ENCODE measurements at regions not wholly inside any gene's neighbourhood (a gene's known extent, or its start where the extent isn't known, plus 50 kb on each side); places are given as distances from the start of the nearest gene placed in this dataset.
A peak's percentile ranks its signal among the peaks of the same experiment; 100 is the strongest.

- H3K9ac ChIP-seq (ENCODE audit: low read depth, low read length), result no peak overlapping the region
- no peaks in the 10 kb centered on the region for H3K9me3 ChIP-seq (ENCODE audit: control insufficient read depth, insufficient read depth, low read length)
- H3K4me1 ChIP-seq (ENCODE audit: insufficient read depth, low read length), result no peaks in the 10 kb centered on the region
- H3K36me3 ChIP-seq (ENCODE audit: insufficient read depth, low read length), result no peaks in the 10 kb centered on the region
Observed at GRCh38 chr7:123401295-123401694, 133.1 kb downstream of the IQUB start.

DNA sequence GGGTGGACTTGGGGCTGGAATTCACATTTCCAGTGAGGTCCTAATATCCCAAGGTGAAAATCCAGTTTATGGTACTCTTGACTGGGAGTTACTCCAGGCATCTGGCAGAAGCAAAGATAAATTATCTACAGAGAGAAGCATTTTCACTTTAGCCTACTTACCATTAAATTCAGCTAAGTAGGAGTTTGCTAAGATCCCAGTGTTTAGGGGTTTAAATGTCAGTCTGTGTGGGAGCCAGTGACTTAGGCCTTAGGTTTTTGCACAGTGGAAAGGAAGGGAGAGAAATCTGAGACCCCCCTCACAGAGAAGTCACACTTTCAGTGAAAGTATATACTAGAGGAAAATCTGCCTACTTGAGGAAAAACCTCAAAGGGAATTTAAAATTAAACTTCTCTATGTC is 134.2 kb downstream of the IQUB start:
- H3K9ac ChIP-seq (ENCODE audit: low read depth, low read length), result no peak overlapping the region
- no peaks in the 10 kb centered on the region for H3K36me3 ChIP-seq (ENCODE audit: insufficient read depth, low read length)
- no peaks in the 10 kb centered on the region for H3K4me1 ChIP-seq (ENCODE audit: insufficient read depth, low read length)

GRCh38 chr7:123398921-123399320 is 135.5 kb downstream of the IQUB start:
- Histone ChIP-seq H3K36me3 (ENCODE audit: insufficient read depth, low read length) (no peaks in the 10 kb centered on the region), H3K9me3 (ENCODE audit: control insufficient read depth, insufficient read depth, low read length) (no peaks in the 10 kb centered on the region), H3K4me1 (ENCODE audit: insufficient read depth, low read length) (no peaks in the 10 kb centered on the region), H3K9ac (ENCODE audit: low read depth, low read length) (no peak overlapping the region)

More for the DNA sequence above, 134.2 kb downstream of the IQUB start:
- H3K9me3 ChIP-seq (ENCODE audit: control insufficient read depth, insufficient read depth, low read length), result no peaks in the 10 kb centered on the region

DNA sequence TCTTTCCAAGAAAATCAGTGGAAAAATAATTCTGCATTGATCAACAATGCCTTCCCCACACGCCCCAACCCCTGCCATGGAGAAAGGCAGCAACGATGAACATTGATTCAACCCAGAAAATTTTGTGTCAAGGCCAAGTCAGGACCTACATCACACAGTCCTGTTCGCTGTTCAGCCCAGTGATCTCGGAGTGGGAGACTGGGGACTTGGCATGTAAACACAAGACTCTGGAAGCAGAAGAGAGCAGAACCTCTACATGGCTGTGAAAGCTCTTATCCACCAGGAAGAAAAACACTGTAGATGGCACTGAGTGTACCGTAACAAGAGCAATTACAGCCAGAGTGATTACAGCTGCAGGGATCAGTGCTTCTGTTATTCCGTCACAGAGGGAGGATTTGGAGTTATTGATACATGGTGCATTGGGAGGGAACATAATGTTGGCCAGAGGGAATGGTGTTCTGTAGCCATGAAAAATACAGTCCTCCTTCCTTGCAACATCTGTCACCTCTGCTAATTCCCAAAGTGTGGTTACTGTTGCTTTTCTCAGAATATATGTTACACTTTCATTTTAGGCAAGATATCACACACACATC is 136.6 kb downstream of the IQUB start:
- Histone ChIP-seq H3K4me1 (ENCODE audit: insufficient read depth, low read length) (peaks cover 6% of the 10 kb centered on the region), H3K9me3 (ENCODE audit: control insufficient read depth, insufficient read depth, low read length) (no peaks in the 10 kb centered on the region), H3K9ac (ENCODE audit: low read depth, low read length) (no peak overlapping the region), H3K36me3 (ENCODE audit: insufficient read depth, low read length) (no peaks in the 10 kb centered on the region)

DNA sequence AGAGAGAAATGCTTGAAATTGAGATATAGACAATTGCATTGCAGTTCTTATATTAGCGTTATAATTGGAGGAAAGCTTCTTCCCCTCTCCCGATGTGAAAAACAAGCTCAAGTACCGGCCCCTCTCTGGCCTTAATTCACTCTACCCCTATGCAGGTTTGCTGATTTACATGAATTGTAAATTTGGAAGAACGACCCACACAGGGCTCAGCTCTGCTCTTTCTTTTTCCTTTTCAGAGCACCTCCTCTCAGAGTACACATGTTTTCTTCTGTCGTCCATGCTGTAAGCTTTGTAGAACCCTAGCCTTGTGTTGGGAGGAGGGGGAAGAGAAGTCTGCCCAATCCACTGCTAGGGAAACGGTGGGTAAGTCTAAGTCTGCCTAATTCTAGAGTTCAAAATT is 140.8 kb downstream of the IQUB start:
- Histone ChIP-seq H3K36me3 (ENCODE audit: insufficient read depth, low read length) (no peaks in the 10 kb centered on the region), H3K9ac (ENCODE audit: low read depth, low read length) (no peak overlapping the region), H3K9me3 (ENCODE audit: control insufficient read depth, insufficient read depth, low read length) (no peaks in the 10 kb centered on the region), H3K4me1 (ENCODE audit: insufficient read depth, low read length) (peaks cover 6% of the 10 kb centered on the region)

DNA sequence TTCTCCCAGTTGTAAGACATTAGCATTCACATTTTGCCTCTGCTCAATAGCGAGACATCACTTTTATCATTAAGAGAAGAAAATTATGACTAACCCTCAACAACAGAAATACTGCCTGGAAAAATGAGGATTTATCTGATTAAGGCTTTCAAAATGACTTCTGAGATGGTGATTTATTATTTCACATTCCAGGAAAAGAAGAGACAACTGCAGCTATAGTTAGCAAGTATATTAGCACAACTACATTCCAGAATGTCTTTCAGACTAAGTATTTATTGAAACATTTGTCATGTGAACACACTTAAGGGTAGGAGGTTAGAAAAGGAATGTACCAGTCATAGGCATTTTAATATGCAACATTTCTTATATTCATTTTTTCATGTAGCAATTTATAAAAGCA is 162.0 kb downstream of the IQUB start:
- Histone ChIP-seq H3K9ac (ENCODE audit: low read depth, low read length) (no peak overlapping the region), H3K4me1 (ENCODE audit: insufficient read depth, low read length) (no peaks in the 10 kb centered on the region), H3K36me3 (ENCODE audit: insufficient read depth, low read length) (no peaks in the 10 kb centered on the region), H3K9me3 (ENCODE audit: control insufficient read depth, insufficient read depth, low read length) (no peaks in the 10 kb centered on the region)

DNA sequence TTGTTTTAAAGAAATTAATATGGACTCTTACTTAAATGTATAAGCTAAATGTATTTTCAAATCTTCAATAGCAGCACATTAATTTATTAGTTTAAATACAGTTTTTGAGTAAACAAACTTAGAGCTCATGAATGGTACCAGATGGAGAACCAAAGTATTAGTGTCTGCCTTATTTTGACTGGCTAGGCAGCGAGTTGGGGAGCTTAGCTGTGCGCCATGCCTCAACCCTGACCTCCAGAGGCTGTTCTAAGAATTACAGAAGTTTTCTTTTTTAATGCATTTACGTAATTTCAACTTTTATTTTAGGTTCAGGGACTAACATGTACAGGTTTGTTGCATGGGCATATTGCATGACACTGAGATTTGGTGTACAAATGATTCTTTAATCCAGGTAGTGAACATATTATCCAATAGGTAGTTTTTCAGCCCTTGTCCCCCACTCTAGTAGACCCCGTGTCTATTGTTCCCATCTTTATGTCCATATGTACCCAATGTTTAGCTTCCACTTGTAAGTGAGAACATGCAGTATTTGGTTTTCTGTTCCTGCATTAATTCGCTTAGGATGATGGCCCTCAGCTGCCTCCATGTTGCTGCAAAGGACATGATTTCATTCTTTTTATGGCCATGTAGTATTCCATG is 166.8 kb downstream of the IQUB start:
- no peaks in the 10 kb centered on the region for H3K4me1 ChIP-seq (ENCODE audit: insufficient read depth, low read length)
- no peaks in the 10 kb centered on the region for H3K9me3 ChIP-seq (ENCODE audit: control insufficient read depth, insufficient read depth, low read length)
- no peak overlapping the region for H3K9ac ChIP-seq (ENCODE audit: low read depth, low read length)
- H3K36me3 ChIP-seq (ENCODE audit: insufficient read depth, low read length), result no peaks in the 10 kb centered on the region

DNA sequence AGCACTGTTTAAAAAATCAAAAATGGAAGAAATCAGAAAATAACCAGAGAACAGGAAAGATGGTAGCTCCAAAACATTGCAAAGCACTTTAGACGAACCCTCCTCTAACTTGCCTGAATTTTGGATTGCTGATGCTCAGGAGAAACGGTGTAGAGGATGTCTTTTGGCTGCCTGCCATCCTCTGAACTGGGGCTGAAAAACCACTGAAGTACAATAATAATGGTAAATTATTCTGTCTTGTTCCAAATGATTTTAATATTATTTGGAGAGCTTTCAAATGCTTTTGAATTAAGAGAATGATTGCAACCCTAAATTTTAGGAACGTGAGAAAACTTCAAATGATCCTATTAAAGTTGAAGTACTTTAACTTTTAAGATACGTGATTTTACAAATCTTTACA is 167.3 kb upstream of the SLC13A1 start:
- no peak overlapping the region for H3K9ac ChIP-seq (ENCODE audit: low read depth, low read length)
- H3K4me1 ChIP-seq (ENCODE audit: insufficient read depth, low read length), result no peaks in the 10 kb centered on the region
- H3K36me3 ChIP-seq (ENCODE audit: insufficient read depth, low read length), result no peaks in the 10 kb centered on the region

GRCh38 chr7:123366626-123367025 is 166.9 kb upstream of the SLC13A1 start:
- Histone ChIP-seq H3K4me1 (ENCODE audit: insufficient read depth, low read length) (no peaks in the 10 kb centered on the region), H3K9me3 (ENCODE audit: control insufficient read depth, insufficient read depth, low read length) (no peaks in the 10 kb centered on the region), H3K9ac (ENCODE audit: low read depth, low read length) (no peak overlapping the region), H3K36me3 (ENCODE audit: insufficient read depth, low read length) (no peaks in the 10 kb centered on the region)

More for the DNA sequence above, 167.3 kb upstream of the SLC13A1 start:
- no peaks in the 10 kb centered on the region for H3K9me3 ChIP-seq (ENCODE audit: control insufficient read depth, insufficient read depth, low read length)

DNA sequence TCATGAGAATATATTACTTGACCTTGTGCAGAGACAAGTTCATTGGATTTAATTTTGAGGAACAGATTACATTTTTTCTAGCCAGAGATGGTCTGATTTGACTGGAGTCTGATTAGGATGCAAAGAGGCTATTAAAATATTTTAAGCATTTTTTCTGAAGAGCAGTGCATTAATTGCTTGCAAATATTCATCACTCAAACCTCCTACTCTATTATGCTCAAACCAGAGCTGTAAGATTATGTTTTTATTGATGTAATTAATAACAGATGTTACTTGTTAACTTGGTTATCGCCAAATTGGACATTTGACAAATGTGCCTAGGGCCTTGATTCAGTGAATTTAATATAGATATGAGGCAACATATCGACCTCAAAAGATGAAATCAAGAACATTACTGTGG is 160.9 kb upstream of the SLC13A1 start:
- Histone ChIP-seq H3K36me3 (ENCODE audit: insufficient read depth, low read length) (no peaks in the 10 kb centered on the region), H3K9me3 (ENCODE audit: control insufficient read depth, insufficient read depth, low read length) (no peaks in the 10 kb centered on the region), H3K4me1 (ENCODE audit: insufficient read depth, low read length) (peaks cover 8% of the 10 kb centered on the region), H3K9ac (ENCODE audit: low read depth, low read length) (no peak overlapping the region)

DNA sequence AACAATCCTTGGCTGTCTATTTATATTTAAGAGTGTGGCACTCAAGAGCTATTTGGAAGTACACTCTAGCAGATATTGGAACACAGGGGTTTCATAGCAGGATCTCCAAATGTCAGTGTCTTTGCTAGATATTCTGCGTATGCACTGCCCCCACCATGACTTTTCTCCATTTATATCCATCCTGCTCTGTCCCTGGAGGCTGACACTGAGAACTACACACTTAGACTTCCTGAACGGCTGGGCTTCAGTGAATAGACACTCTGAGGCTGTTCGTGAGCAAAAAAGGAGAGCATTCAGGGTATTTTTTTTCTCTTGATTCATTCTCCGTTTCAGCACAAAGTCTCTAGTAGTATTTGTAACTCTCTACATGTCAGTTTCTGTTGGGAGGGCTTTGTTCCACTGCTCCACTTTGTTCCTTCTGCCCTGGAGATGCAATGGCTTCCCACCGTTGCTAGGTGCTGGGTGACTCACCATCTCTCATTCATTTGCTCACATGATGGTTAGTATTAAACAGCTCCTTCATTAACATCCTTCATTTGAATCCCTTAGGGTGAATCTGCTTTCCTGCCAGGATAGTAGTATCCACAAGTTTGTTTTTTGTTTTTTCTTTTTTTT is 155.9 kb upstream of the SLC13A1 start:
- no peaks in the 10 kb centered on the region for H3K9me3 ChIP-seq (ENCODE audit: control insufficient read depth, insufficient read depth, low read length)
- H3K4me1 ChIP-seq (ENCODE audit: insufficient read depth, low read length), result peaks cover 8% of the 10 kb centered on the region
- peak overlapping the region; percentile 1; the same call in 1 of the 2 replicates for H3K9ac ChIP-seq (ENCODE audit: low read depth, low read length)
- H3K36me3 ChIP-seq (ENCODE audit: insufficient read depth, low read length), result no peaks in the 10 kb centered on the region

- no peaks in the 10 kb centered on the region for H3K36me3 ChIP-seq (ENCODE audit: insufficient read depth, low read length)
- H3K9me3 ChIP-seq (ENCODE audit: control insufficient read depth, insufficient read depth, low read length), result no peaks in the 10 kb centered on the region
- H3K4me1 ChIP-seq (ENCODE audit: insufficient read depth, low read length), result peaks cover 8% of the 10 kb centered on the region
- no peak overlapping the region for H3K9ac ChIP-seq (ENCODE audit: low read depth, low read length)
Observed at GRCh38 chr7:123352973-123353372, 153.2 kb upstream of the SLC13A1 start.

GRCh38 chr7:123351516-123352505 is 152.0 kb upstream of the SLC13A1 start:
- Histone ChIP-seq H3K36me3 (ENCODE audit: insufficient read depth, low read length) (no peaks in the 10 kb centered on the region), H3K9ac (ENCODE audit: low read depth, low read length) (no peak overlapping the region), H3K4me1 (ENCODE audit: insufficient read depth, low read length) (peaks cover 8% of the 10 kb centered on the region), H3K9me3 (ENCODE audit: control insufficient read depth, insufficient read depth, low read length) (no peaks in the 10 kb centered on the region)

GRCh38 chr7:123351027-123351426 is 151.3 kb upstream of the SLC13A1 start:
- Histone ChIP-seq H3K4me1 (ENCODE audit: insufficient read depth, low read length) (peaks cover 2% of the 10 kb centered on the region), H3K36me3 (ENCODE audit: insufficient read depth, low read length) (no peaks in the 10 kb centered on the region), H3K9ac (ENCODE audit: low read depth, low read length) (no peak overlapping the region), H3K9me3 (ENCODE audit: control insufficient read depth, insufficient read depth, low read length) (no peaks in the 10 kb centered on the region)

Measured in ES-I3 (cell line).